SK-N-SH treated with all-trans-retinoic acid at 6 μM for 48 hours (cell line): ENCODE measurements at regions not wholly inside any gene's neighbourhood (a gene's known extent, or its start where the extent isn't known, plus 50 kb on each side); places are given as distances from the start of the nearest gene placed in this dataset.
"Not testable (repeated sequence)": the region's sequence is repeated elsewhere in the genome, so short reads cannot be mapped to it uniquely, and the experiment has no call there.

ENCODE experiments used
- ARNTL ChIP-seq: fragments of 450-650 bp; formaldehyde crosslinking; IDR thresholded peaks from 2 replicates; pipeline ENCODE4 v1.5.0; 2020; ENCODE audit warnings: low read depth, mild to moderate bottlenecking, moderate library complexity, borderline replicate concordance
- CSRNP3 ChIP-seq: fragments of 250-450 bp; sonication (Bioruptor Pico); IDR thresholded peaks from 2 replicates; pipeline ENCODE4 v1.5.1; 2021; ENCODE audit warnings: mild to moderate bottlenecking, moderate library complexity
- ESRRG ChIP-seq: fragments of 250-450 bp; sonication (Bioruptor Pico); IDR thresholded peaks from 2 replicates; pipeline ENCODE4 v1.6.1; 2021; ENCODE audit warnings: mild to moderate bottlenecking
- ISL1 ChIP-seq: fragments of 250-450 bp; sonication (Bioruptor Pico); IDR thresholded peaks from 2 replicates; pipeline ENCODE4 v2.1.2; 2022; ENCODE audit warnings: mild to moderate bottlenecking, moderate library complexity
- OSR1 ChIP-seq: fragments of 250-450 bp; sonication (Bioruptor Pico); IDR thresholded peaks from 2 replicates; pipeline ENCODE4 v1.8.0; 2022; ENCODE audit warnings: moderate library complexity, mild to moderate bottlenecking, inconsistent platforms
- PATZ1 ChIP-seq: fragments of 250-450 bp; sonication (Bioruptor Pico); IDR thresholded peaks from 2 replicates; pipeline ENCODE4 v1.8.0; 2020; ENCODE audit warnings: mild to moderate bottlenecking, moderate library complexity, borderline replicate concordance
- POU6F1 ChIP-seq: fragments of 250-450 bp; sonication (Bioruptor Pico); IDR thresholded peaks from 2 replicates; pipeline ENCODE4 v1.8.0; 2021; ENCODE audit warnings: low read depth, mild to moderate bottlenecking, moderate library complexity, borderline replicate concordance
- PPARA ChIP-seq: fragments of 250-450 bp; sonication (Bioruptor Pico); IDR thresholded peaks from 2 replicates; pipeline ENCODE4 v1.5.0; 2020; ENCODE audit warnings: mild to moderate bottlenecking, borderline replicate concordance
- RARB ChIP-seq: fragments of 250-450 bp; sonication (Bioruptor Pico); IDR thresholded peaks from 2 replicates; pipeline ENCODE4 v1.8.0; 2021; ENCODE audit warnings: mild to moderate bottlenecking, moderate library complexity
- SNAI2 ChIP-seq: fragments of 250-450 bp; sonication (Bioruptor Pico); IDR thresholded peaks from 2 replicates; pipeline ENCODE4 v1.5.0; 2020; ENCODE audit warnings: mild to moderate bottlenecking, moderate library complexity
- TOX ChIP-seq: fragments of 250-450 bp; sonication (Bioruptor Pico); IDR thresholded peaks from 2 replicates; pipeline ENCODE4 v1.8.0; 2021; ENCODE audit warnings: mild to moderate bottlenecking, moderate library complexity, borderline replicate concordance
- ZFP3 ChIP-seq: fragments of 250-450 bp; sonication (Bioruptor Pico); IDR thresholded peaks from 2 replicates; pipeline ENCODE4 v1.5.0; 2020; ENCODE audit warnings: mild to moderate bottlenecking, moderate library complexity
- ZFP30 ChIP-seq: fragments of 450-650 bp; formaldehyde crosslinking; IDR thresholded peaks from 2 replicates; pipeline ENCODE4 v1.5.0; 2022; ENCODE audit warnings: mild to moderate bottlenecking, moderate library complexity
- ZNF565 ChIP-seq: fragments of 450-650 bp; formaldehyde crosslinking; conservative IDR thresholded peaks from 2 replicates; pipeline ENCODE4 v1.5.0; 2020; ENCODE audit warnings: low read depth, mild to moderate bottlenecking, moderate library complexity

- TF ChIP-seq TOX (CRISPR knock-in tag); CSRNP3 (CRISPR knock-in tag); SNAI2 (CRISPR knock-in tag); ESRRG (CRISPR knock-in tag); ZFP3 (CRISPR knock-in tag); ZFP30; PATZ1; ARNTL (CRISPR knock-in tag); RARB (CRISPR knock-in tag); ZNF565 (CRISPR knock-in tag); POU6F1; OSR1 (CRISPR knock-in tag); ISL1 (CRISPR knock-in tag); PPARA: not testable (repeated sequence)
Measured at GRCh38 chr21:6483645-6484044, 4037.7 kb upstream of the TPTE start.
